HK-2 (cell line): ENCODE measurements at regions not wholly inside any gene's neighbourhood (a gene's known extent, or its start where the extent isn't known, plus 50 kb on each side); places are given as distances from the start of the nearest gene placed in this dataset.
"Not testable (repeated sequence)": the region's sequence is repeated elsewhere in the genome, so short reads cannot be mapped to it uniquely, and the experiment has no call there.

Experiments used
- DNase-seq: peaks from one replicate; pipeline ENCODE4 v3.0.0-alpha.2; 2018; ENCODE audit not compliant: unreplicated experiment

DNA sequence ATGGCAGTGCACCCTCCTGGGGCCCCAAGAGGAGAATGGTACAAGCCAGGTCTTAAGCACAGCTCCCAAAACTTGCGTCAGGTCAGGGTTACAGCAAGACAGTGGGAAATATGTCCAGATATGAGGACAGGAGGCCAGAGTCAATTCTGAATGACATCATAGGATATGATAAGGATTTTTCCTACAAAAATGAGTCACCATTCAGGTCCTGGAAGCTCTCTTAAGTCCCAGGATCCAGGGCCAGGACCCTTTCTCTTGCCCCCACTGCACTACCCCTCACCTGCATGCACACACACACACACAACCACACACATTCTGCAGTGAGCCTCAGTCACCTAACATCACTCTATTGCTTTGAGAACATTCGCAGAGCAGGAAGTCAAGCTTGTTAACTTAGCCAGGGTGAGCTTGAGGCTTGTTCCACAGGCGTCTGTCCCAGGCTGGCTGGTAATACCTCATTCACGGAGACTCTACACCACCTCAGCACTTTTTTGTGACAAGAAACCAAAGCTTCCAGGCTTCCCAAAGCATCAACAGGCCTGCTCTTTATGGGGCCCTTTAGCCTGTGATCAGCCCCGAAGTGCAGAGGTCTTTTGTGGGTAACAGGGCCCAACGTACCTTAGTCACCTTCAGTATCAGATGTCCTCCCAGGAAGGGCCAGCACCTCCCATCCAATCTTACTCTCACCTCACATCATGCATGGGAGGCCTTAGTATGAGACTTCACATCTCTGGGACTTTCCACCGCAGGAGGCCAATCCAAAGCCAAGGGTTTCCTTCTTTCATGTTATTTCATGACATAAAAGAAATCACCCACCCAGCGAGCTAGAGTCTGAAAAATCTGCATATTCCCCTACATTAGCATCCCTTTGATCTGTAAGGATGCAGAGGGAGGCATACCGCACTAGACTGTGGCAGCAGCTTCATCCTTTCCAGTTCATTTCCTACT, 74.0 kb upstream of the LIPC start:
- DNase-seq, result no peak

- no peak for DNase-seq
Observed at GRCh38 chr15:58360421-58361090, 71.2 kb upstream of the LIPC start.

DNA sequence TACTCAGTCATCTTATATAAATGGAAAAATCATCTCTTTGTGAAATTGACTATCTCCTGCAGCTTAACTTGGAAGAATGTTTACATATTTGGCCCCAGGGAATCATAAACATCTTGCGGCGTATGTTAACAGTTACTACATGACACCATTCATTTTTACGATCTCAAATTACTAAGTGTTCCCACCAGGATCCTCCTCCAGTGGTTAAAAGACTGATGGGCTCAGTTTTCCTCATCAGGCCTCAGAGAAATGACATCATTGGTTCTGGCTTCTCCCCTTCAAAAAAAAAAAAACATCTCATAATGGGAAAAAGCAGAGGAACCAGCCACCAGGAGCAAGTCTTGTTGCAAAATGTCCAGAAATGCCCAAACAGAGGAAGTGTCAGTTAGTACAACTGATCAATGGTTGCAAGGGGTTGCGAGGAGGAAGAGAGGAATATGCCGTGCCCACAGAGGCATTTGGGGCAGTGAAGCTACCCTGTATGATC, 70.5 kb upstream of the LIPC start:
- DNase-seq, result no peak

- no peak for DNase-seq
Observed at GRCh38 chr15:58362262-58362922, 69.4 kb upstream of the LIPC start.

DNA sequence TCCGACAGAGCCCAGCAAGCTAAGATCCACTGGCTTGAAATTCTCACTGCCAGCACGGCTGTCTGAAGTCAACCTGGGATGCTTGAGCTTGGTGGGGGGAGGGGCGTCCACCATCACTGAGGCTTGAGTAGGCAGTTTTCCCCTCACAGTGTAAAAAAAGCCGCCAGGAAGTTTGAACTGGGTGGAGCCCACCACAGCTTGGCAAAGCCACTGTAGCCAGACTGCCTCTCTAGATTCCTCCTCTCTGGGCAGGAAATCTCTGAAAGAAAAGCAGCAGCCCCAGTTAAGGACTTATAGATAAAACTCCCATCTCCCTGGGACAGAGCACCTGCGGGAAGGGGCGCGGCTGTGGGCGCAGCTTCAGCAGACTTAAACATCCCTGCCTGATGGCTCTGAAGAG, 68.7 kb upstream of the LIPC start:
- not testable (repeated sequence) for DNase-seq

GRCh38 chr15:58363673-58364072, 68.1 kb upstream of the LIPC start:
- not testable (repeated sequence) for DNase-seq

- DNase-seq, result not testable (repeated sequence)
Observed at GRCh38 chr15:58365098-58365497, 66.7 kb upstream of the LIPC start.

- peak; percentile 63 for DNase-seq
Observed at GRCh38 chr15:58369261-58369701, 62.5 kb upstream of the LIPC start.

GRCh38 chr15:58369956-58370355, 61.8 kb upstream of the LIPC start:
- no peak for DNase-seq

- no peak for DNase-seq
Observed at GRCh38 chr15:58374147-58374546, 57.6 kb upstream of the LIPC start.

DNA sequence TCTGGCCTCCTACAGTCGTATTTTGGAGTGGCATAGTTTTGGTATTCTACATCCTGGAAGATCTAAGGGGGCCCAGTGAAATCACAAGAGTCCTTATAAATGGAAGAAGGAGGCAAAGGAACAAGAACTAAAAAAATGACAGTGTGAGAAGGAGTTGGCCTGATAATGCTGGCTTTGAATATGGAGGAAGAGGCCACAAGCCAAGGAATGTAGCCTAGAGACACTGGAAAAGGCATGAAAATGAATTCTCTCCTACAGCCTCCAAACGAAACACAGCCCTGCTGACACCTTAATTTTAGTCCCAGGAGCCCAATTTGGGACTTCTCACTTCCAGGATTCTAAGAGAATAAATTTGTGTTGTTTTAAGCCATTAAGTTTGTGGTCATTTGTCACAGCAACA, 54.6 kb upstream of the LIPC start:
- no peak for DNase-seq

- DNase-seq, result no peak
Observed at GRCh38 chr15:58378241-58379085, 53.3 kb upstream of the LIPC start.

GRCh38 chr15:58379454-58379853, 52.3 kb upstream of the LIPC start:
- DNase-seq, result not testable (repeated sequence)

DNA sequence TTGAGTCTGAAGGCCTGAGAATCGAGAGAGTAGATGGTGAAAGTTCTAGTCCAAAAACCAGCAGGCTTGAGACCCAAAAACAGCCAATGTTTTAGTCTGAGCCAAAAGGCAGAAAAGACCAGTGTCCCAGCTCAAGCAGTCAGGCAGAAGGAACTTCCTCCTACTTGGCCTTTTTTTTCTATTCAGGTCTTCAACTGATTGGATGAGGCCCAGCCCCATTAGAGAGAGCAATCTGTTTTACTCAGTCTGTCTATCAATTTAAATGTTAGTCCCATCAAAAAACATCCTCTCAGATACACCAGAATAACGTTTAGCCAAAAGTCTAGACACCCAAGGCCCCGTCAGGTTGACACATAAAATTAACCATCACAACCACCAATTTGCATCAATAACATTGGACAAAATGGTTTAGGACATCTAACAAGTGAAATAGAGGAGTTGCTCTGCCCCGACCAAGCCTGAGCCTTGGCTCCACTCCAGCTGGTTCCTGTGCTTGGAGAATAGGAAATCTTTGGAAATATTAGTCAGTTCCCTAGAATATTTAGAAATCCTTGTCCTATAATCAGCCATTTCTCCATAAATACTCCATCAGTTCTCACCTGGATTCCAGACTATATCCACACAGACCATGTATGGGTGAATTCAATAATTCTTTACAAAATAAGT, 51.4 kb upstream of the LIPC start:
- DNase-seq, result no peak

DNA sequence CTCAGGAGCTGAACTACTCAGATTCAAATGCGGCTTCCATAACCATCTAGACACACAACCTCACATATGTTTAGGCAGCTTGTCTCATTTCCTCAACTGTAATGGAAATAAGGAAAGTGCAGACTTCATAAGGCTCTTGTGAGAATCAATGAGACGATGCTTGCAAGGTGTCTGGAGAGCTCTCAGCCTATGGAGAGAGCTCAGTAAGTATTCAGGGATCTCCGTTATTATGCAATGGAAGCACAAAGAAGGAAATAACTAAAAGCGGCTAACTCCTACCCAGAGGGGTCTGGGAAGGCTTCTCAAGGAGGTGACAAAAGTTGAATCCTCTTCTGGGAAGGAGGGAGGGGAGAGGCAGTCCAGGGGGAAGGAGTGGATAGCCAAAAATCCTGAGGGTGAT, 50.1 kb upstream of the LIPC start:
- DNase-seq, result no peak
